ENCODE measurements at regions not wholly inside any gene's neighbourhood (a gene's known extent, or its start where the extent isn't known, plus 50 kb on each side); places are given as distances from the start of the nearest gene placed in this dataset.

DNA sequence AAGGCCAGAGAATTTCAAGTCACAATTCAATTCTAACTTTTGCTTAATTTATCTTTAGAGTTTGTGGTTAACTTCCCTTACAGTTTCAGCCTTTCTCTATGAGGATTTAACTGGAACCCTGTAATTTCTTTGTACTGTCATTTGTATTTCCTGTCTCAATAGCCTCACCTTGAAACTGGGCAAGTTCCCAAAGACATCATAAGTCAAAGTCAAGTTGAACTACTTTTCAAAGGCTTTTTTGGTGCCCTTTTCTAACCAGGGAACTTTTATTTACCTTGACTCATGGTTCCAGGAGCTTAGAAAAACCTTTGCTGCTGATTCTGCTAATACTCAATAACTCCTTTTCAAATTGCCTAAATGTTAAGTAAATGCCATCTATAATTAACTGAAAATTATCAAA, 200.8 kb upstream of the KRR1 start (continued):
- TF ChIP-seq EP300 (IDR thresholded peaks at IDR 0.05): peak in 1 of 2 experiments; percentile 39; a peak in 1 of 5 replicates
- TF ChIP-seq NPAS2 (CRISPR knock-in tag; IDR thresholded peaks at IDR 0.05; ENCODE audit: borderline replicate concordance): no peak
- no peak for TF ChIP-seq HEYL (CRISPR knock-in tag; IDR thresholded peaks at IDR 0.05)
- peak; percentile 58 for TF ChIP-seq JUNB (IDR thresholded peaks at IDR 0.05)
- 0 out of 5 replicates have a peak, but pooled peaks of 1 of the 2 experiments have one; percentile 32 for TF ChIP-seq RAD21 (conservative IDR thresholded peaks at IDR 0.05 in 1 of 2, IDR thresholded peaks at IDR 0.05 in 1 of 2)

DNA sequence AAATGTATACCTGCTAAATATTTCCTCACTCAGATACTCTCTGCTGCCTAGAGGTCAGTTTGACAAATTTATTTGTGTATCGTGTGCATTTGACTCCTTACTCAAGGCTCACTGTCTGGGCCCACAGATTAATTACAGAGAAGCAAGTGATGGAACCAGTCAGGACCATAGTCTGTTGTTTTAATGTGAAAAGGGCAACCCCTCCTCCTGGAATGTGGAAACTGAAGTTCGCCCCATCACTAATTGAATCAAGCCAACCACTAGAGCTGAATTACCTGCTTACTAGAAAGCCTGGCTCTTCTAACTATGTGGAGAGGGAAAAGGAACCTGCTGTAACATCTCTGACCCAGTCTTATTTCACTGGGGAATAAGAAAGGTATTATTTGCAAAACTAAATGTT, 199.9 kb upstream of the KRR1 start:
- H3K4me2 ChIP-seq: peak overlapping the region; percentile 64; the same call in 2 of the 3 replicates
- CTCF ChIA-PET: interaction anchor here (1.0 kb wide), 1 partner anchor 14 kb away, joined by 3 read pairs; no protein-coding TSS in a partner anchor
- peaks cover 70% of the 10 kb centered on the region for H3K4me1 ChIP-seq
- no peak for DNase-seq (ENCODE audit: low read depth in 1 of 2, low spot score in 1 of 2)
- TF ChIP-seq, protein P1, sequence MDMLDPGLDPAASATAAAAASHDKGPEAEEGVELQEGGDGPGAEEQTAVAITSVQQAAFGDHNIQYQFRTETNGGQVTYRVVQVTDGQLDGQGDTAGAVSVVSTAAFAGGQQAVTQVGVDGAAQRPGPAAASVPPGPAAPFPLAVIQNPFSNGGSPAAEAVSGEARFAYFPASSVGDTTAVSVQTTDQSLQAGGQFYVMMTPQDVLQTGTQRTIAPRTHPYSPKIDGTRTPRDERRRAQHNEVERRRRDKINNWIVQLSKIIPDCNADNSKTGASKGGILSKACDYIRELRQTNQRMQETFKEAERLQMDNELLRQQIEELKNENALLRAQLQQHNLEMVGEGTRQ (IDR thresholded peaks at IDR 0.05): no peak
- no peak for TF ChIP-seq KDM1A (IDR thresholded peaks at IDR 0.05; ENCODE audit: low read depth)
- TF ChIP-seq NR3C1 (IDR thresholded peaks at IDR 0.05): no peak
- no peak for TF ChIP-seq MYC (IDR thresholded peaks at IDR 0.05; ENCODE audit: borderline replicate concordance, low read length)
- TF ChIP-seq NPAS2 (CRISPR knock-in tag; IDR thresholded peaks at IDR 0.05; ENCODE audit: borderline replicate concordance): no peak
- TF ChIP-seq PHF8 (IDR thresholded peaks at IDR 0.05; ENCODE audit: borderline replicate concordance, low read depth): no peak
- TF ChIP-seq, protein P2, sequence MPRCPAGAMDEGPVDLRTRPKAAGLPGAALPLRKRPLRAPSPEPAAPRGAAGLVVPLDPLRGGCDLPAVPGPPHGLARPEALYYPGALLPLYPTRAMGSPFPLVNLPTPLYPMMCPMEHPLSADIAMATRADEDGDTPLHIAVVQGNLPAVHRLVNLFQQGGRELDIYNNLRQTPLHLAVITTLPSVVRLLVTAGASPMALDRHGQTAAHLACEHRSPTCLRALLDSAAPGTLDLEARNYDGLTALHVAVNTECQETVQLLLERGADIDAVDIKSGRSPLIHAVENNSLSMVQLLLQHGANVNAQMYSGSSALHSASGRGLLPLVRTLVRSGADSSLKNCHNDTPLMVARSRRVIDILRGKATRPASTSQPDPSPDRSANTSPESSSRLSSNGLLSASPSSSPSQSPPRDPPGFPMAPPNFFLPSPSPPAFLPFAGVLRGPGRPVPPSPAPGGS (IDR thresholded peaks at IDR 0.05): no peak
- TF ChIP-seq KDM5A (IDR thresholded peaks at IDR 0.05): no peak
- TF ChIP-seq ZC3H11A (IDR thresholded peaks at IDR 0.05): no peak
- TF ChIP-seq HOXB13 (CRISPR knock-in tag; IDR thresholded peaks at IDR 0.05; ENCODE audit: low read depth): no peak
- TF ChIP-seq, protein P3, sequence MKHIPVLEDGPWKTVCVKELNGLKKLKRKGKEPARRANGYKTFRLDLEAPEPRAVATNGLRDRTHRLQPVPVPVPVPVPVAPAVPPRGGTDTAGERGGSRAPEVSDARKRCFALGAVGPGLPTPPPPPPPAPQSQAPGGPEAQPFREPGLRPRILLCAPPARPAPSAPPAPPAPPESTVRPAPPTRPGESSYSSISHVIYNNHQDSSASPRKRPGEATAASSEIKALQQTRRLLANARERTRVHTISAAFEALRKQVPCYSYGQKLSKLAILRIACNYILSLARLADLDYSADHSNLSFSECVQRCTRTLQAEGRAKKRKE (CRISPR knock-in tag; IDR thresholded peaks at IDR 0.05; ENCODE audit: low read depth): no peak
- H3K9me3 ChIP-seq: no peaks in the 10 kb centered on the region
- no peak for ATAC-seq
- POLR2A ChIA-PET: interaction anchor here (1.2 kb wide), 1 partner anchor 319 kb away, joined by 5 read pairs; no protein-coding TSS in a partner anchor
- peak overlapping the region; percentile 63 to 79 for H3K27ac ChIP-seq
- WGBS (ENCODE audit: missing lambda C conversion rate): 96% methylated on average over 2 of the region's 2 CpGs
- no peak for FAIRE-seq
- H3K4me3 ChIP-seq: no peak overlapping the region

DNA sequence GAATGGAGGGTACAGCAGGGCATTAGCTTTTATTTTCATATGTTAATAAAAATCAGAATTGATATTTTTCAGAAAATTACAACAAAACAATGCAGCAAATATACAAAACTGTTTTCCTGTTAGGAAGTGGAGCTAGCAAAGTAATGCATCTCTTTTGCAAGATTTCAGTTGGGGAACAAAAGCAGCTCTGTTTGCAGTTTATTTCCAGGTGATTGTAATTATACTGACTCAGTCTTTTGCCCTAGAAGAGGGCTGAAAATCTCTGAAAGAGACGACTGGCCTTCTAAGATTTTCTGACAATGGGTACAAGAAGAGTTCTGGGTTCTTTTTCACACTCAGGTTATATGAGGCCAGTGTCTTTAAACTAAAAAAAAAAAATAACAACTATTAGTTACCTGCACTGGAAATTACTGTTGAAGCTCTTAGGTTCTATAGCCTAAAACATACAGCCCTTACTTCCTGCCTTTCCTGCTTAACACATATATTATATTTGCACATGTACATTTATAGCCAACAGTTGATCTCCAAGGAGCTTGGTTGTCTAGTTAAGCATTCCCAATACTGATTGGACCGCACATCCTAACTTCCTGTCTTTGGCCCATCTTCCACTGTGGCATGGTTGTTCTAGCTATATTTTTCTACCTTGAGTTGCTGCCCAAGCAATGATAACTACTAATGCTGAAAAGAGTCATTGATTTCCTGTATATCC, 199.1 kb upstream of the KRR1 start:
- 30% methylated on average over 2 of the region's 2 CpGs for WGBS (ENCODE audit: missing lambda C conversion rate)
- no peak for ATAC-seq
- POLR2A ChIA-PET: interaction anchor here (1.2 kb wide), 1 partner anchor 320 kb away, joined by 5 read pairs; no protein-coding TSS in a partner anchor

More for the DNA sequence above, 199.1 kb upstream of the KRR1 start:
- Histone ChIP-seq H3K27ac (peak overlapping the region; percentile 63 to 79; a peak in 5 of 6 replicates), H3K4me1 (peaks cover 77% of the 10 kb centered on the region), H3K4me3 (no peak overlapping the region), H3K4me2 (no peak overlapping the region), H3K9me3 (no peaks in the 10 kb centered on the region)
- CTCF ChIA-PET: interaction anchor here (1.6 kb wide), 1 partner anchor 26 kb away, joined by 3 read pairs; no protein-coding TSS in a partner anchor
- FAIRE-seq (no peak), DNase-seq (ENCODE audit: low read depth in 1 of 2, low spot score in 1 of 2) (no peak)
- TF ChIP-seq, protein P4, sequence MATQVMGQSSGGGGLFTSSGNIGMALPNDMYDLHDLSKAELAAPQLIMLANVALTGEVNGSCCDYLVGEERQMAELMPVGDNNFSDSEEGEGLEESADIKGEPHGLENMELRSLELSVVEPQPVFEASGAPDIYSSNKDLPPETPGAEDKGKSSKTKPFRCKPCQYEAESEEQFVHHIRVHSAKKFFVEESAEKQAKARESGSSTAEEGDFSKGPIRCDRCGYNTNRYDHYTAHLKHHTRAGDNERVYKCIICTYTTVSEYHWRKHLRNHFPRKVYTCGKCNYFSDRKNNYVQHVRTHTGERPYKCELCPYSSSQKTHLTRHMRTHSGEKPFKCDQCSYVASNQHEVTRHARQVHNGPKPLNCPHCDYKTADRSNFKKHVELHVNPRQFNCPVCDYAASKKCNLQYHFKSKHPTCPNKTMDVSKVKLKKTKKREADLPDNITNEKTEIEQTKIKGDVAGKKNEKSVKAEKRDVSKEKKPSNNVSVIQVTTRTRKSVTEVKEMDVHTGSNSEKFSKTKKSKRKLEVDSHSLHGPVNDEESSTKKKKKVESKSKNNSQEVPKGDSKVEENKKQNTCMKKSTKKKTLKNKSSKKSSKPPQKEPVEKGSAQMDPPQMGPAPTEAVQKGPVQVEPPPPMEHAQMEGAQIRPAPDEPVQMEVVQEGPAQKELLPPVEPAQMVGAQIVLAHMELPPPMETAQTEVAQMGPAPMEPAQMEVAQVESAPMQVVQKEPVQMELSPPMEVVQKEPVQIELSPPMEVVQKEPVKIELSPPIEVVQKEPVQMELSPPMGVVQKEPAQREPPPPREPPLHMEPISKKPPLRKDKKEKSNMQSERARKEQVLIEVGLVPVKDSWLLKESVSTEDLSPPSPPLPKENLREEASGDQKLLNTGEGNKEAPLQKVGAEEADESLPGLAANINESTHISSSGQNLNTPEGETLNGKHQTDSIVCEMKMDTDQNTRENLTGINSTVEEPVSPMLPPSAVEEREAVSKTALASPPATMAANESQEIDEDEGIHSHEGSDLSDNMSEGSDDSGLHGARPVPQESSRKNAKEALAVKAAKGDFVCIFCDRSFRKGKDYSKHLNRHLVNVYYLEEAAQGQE (IDR thresholded peaks at IDR 0.05): no peak
- TF ChIP-seq RFX5 (IDR thresholded peaks at IDR 0.05) (no peak), NR3C1 (IDR thresholded peaks at IDR 0.05) (no peak), MAFK (IDR thresholded peaks at IDR 0.05; ENCODE audit: partially characterized antibody) (no peak), CEBPB (IDR thresholded peaks at IDR 0.05) (no peak), HOXA7 (CRISPR knock-in tag; IDR thresholded peaks at IDR 0.05) (no peak), POLR2A (IDR thresholded peaks at IDR 0.05; ENCODE audit: low read length) (no peak), KDM1A (IDR thresholded peaks at IDR 0.05; ENCODE audit: low read depth) (no peak), HOXB13 (CRISPR knock-in tag; IDR thresholded peaks at IDR 0.05; ENCODE audit: low read depth) (no peak), ZSCAN20 (CRISPR knock-in tag; IDR thresholded peaks at IDR 0.05) (no peak), RCOR1 (IDR thresholded peaks at IDR 0.05; ENCODE audit: low read depth, low read length) (no peak)
